ENCODE measurements at regions not wholly inside any gene's neighbourhood (a gene's known extent, or its start where the extent isn't known, plus 50 kb on each side); places are given as distances from the start of the nearest gene placed in this dataset.

DNA sequence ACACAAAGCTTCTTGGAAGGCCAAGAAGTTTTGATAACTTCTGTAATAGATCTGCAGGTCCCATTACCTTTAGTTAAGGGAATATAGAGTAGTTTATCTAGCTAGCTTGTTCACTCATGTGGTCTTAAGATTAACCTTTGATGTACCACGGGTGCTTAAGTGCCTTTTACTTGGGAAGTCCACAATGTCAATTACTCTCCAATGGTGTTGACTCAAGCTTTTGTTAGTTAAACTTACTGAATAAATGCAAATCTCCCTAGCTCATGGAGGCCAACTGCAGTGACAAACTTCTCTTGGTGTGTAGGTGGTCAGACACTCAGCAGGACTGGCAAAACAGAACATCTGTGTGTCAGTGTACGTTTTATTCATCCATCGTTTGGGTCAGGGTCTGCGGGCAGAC is 501.5 kb downstream of the ELAVL2 start:
- Histone ChIP-seq H3K36me3 (ENCODE audit: control insufficient read depth, insufficient read depth, low read length) (no peaks in the 10 kb centered on the region), H3K4me1 (ENCODE audit: control insufficient read depth, insufficient read depth, low read length) (no peaks in the 10 kb centered on the region)

DNA sequence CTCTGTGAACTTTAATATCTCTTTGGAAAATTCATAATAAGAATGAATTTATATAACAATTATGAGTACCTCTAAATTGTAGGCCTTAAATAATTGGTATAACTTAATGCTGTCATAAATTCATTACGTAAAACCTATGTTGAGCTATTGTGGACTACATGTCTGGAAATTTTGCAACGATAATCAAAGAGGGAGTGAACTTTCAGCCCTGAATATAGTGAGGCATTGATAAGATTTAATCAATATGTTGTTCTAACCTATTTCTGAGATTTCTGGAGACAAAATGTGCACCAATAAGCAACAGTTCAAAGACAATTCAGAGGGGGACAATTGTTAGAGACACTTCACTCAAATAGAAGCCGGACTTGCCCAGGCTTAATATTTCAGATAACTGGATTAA is 499.4 kb downstream of the ELAVL2 start:
- H3K9me3 ChIP-seq (ENCODE audit: control insufficient read depth, insufficient read depth, low read length): peaks cover 16% of the 10 kb centered on the region
- no peaks in the 10 kb centered on the region for H3K4me1 ChIP-seq (ENCODE audit: control insufficient read depth, insufficient read depth, low read length)
- no peak overlapping the region for H3K27ac ChIP-seq (ENCODE audit: low read depth, low read length)
- no peaks in the 10 kb centered on the region for H3K36me3 ChIP-seq (ENCODE audit: control insufficient read depth, insufficient read depth, low read length)
- H3K27me3 ChIP-seq (ENCODE audit: control insufficient read depth, insufficient read depth, low read length): peaks cover 38% of the 10 kb centered on the region
- H3K4me3 ChIP-seq (ENCODE audit: low read depth, low read length): no peak overlapping the region
- H3K9ac ChIP-seq (ENCODE audit: low read depth, low read length): no peak overlapping the region

More for the DNA sequence above, 501.5 kb downstream of the ELAVL2 start:
- peaks cover 38% of the 10 kb centered on the region for H3K27me3 ChIP-seq (ENCODE audit: control insufficient read depth, insufficient read depth, low read length)
- no peak overlapping the region for H3K9ac ChIP-seq (ENCODE audit: low read depth, low read length)
- no peaks in the 10 kb centered on the region for H3K9me3 ChIP-seq (ENCODE audit: control insufficient read depth, insufficient read depth, low read length)
- no peak overlapping the region for H3K4me3 ChIP-seq (ENCODE audit: low read depth, low read length)
- H3K27ac ChIP-seq (ENCODE audit: low read depth, low read length): no peak overlapping the region

- Histone ChIP-seq H3K4me3 (ENCODE audit: low read depth, low read length) (no peak overlapping the region), H3K4me1 (ENCODE audit: control insufficient read depth, insufficient read depth, low read length) (no peaks in the 10 kb centered on the region), H3K9ac (ENCODE audit: low read depth, low read length) (no peak overlapping the region), H3K36me3 (ENCODE audit: control insufficient read depth, insufficient read depth, low read length) (no peaks in the 10 kb centered on the region), H3K27ac (ENCODE audit: low read depth, low read length) (no peak overlapping the region), H3K27me3 (ENCODE audit: control insufficient read depth, insufficient read depth, low read length) (no peaks in the 10 kb centered on the region), H3K9me3 (ENCODE audit: control insufficient read depth, insufficient read depth, low read length) (no peaks in the 10 kb centered on the region; the same call in 1 of the 2 replicates)
These were observed 484.7 kb downstream of the ELAVL2 start for GRCh38 chr9:23341346-23341745.

DNA sequence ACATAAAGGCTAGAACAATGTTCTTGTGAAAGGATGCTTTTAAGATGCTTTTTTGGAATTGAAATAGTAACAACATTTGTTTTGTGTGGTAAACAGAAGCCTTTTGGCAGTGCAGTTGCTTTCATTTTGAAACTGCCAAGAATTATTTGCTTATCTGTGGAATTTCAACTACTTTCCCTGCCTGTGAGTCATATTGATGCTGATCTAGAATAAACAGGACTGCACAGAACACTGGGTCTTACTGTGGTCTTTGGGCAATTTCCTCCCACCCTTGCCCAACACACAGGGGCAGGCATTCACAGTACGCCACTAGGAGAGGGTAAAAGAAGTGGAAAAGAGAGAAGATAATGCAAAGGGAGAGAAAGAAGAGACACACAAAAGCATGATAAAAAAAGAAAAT is 483.7 kb downstream of the ELAVL2 start:
- no peak overlapping the region for H3K27ac ChIP-seq (ENCODE audit: low read depth, low read length)
- no peak overlapping the region for H3K4me3 ChIP-seq (ENCODE audit: low read depth, low read length)
- H3K9ac ChIP-seq (ENCODE audit: low read depth, low read length): no peak overlapping the region
- H3K9me3 ChIP-seq (ENCODE audit: control insufficient read depth, insufficient read depth, low read length): no peaks in the 10 kb centered on the region; the same call in 1 of the 2 replicates
- no peaks in the 10 kb centered on the region for H3K27me3 ChIP-seq (ENCODE audit: control insufficient read depth, insufficient read depth, low read length)
- no peaks in the 10 kb centered on the region for H3K36me3 ChIP-seq (ENCODE audit: control insufficient read depth, insufficient read depth, low read length)
- no peaks in the 10 kb centered on the region for H3K4me1 ChIP-seq (ENCODE audit: control insufficient read depth, insufficient read depth, low read length)

- Histone ChIP-seq H3K4me3 (ENCODE audit: low read depth, low read length) (no peak overlapping the region), H3K9ac (ENCODE audit: low read depth, low read length) (no peak overlapping the region), H3K4me1 (ENCODE audit: control insufficient read depth, insufficient read depth, low read length) (no peaks in the 10 kb centered on the region), H3K27me3 (ENCODE audit: control insufficient read depth, insufficient read depth, low read length) (no peaks in the 10 kb centered on the region), H3K36me3 (ENCODE audit: control insufficient read depth, insufficient read depth, low read length) (no peaks in the 10 kb centered on the region), H3K9me3 (ENCODE audit: control insufficient read depth, insufficient read depth, low read length) (no peaks in the 10 kb centered on the region; the same call in 1 of the 2 replicates), H3K27ac (ENCODE audit: low read depth, low read length) (no peak overlapping the region)
These were observed 482.8 kb downstream of the ELAVL2 start for GRCh38 chr9:23343226-23343625.

GRCh38 chr9:23361096-23361495 is 464.9 kb downstream of the ELAVL2 start:
- no peaks in the 10 kb centered on the region for H3K36me3 ChIP-seq (ENCODE audit: control insufficient read depth, insufficient read depth, low read length)
- H3K4me1 ChIP-seq (ENCODE audit: control insufficient read depth, insufficient read depth, low read length): no peaks in the 10 kb centered on the region
- no peak overlapping the region for H3K9ac ChIP-seq (ENCODE audit: low read depth, low read length)
- H3K27ac ChIP-seq (ENCODE audit: low read depth, low read length): no peak overlapping the region
- H3K9me3 ChIP-seq (ENCODE audit: control insufficient read depth, insufficient read depth, low read length): peaks cover 14% of the 10 kb centered on the region
- no peak overlapping the region for H3K4me3 ChIP-seq (ENCODE audit: low read depth, low read length)
- no peaks in the 10 kb centered on the region for H3K27me3 ChIP-seq (ENCODE audit: control insufficient read depth, insufficient read depth, low read length)

DNA sequence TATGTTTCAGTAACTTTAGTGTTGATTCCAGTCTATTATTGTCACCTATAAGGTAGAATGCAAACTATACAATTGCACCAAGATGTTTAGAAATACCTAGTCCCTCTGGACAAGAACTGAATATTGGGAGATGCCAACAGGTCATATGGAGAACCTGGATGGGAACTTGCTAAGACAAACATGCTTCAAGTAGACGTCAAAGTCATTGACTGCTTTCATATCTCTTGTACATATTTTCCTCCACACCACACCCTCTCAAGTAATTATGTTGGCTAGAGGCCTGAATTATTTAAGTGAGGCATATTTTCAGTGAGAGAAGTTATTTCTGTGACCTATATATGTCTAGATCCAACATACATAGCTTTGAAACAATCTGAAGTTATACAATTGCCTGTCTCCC is 453.3 kb downstream of the ELAVL2 start:
- Histone ChIP-seq H3K36me3 (ENCODE audit: control insufficient read depth, insufficient read depth, low read length) (no peaks in the 10 kb centered on the region), H3K27me3 (ENCODE audit: control insufficient read depth, insufficient read depth, low read length) (no peaks in the 10 kb centered on the region), H3K4me1 (ENCODE audit: control insufficient read depth, insufficient read depth, low read length) (no peaks in the 10 kb centered on the region), H3K27ac (ENCODE audit: low read depth, low read length) (no peak overlapping the region), H3K9me3 (ENCODE audit: control insufficient read depth, insufficient read depth, low read length) (no peaks in the 10 kb centered on the region), H3K4me3 (ENCODE audit: low read depth, low read length) (no peak overlapping the region), H3K9ac (ENCODE audit: low read depth, low read length) (no peak overlapping the region)

DNA sequence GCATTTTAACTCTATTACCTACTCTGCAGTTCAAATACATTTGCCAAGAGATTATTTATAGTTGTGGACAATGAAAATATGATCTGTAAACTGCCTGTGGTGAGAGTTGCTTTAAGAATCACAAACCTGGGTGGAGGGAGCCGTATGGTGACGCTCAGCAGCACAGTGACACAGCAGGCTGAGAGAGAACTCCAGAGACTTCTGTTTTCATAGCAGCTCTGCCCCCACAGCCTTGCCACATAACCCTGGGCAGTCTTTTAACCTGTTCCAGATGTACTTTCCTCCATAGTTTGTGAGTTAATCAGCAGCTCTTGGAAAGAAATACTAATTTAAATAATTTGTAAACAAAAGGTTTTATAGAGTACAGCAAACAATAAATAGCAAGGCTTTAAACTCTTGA is 450.5 kb downstream of the ELAVL2 start:
- H3K27ac ChIP-seq (ENCODE audit: low read depth, low read length): no peak overlapping the region
- H3K4me1 ChIP-seq (ENCODE audit: control insufficient read depth, insufficient read depth, low read length): no peaks in the 10 kb centered on the region
- no peaks in the 10 kb centered on the region for H3K36me3 ChIP-seq (ENCODE audit: control insufficient read depth, insufficient read depth, low read length)
- H3K4me3 ChIP-seq (ENCODE audit: low read depth, low read length): no peak overlapping the region
- no peak overlapping the region for H3K9ac ChIP-seq (ENCODE audit: low read depth, low read length)
- H3K27me3 ChIP-seq (ENCODE audit: control insufficient read depth, insufficient read depth, low read length): no peaks in the 10 kb centered on the region
- no peaks in the 10 kb centered on the region for H3K9me3 ChIP-seq (ENCODE audit: control insufficient read depth, insufficient read depth, low read length)

DNA sequence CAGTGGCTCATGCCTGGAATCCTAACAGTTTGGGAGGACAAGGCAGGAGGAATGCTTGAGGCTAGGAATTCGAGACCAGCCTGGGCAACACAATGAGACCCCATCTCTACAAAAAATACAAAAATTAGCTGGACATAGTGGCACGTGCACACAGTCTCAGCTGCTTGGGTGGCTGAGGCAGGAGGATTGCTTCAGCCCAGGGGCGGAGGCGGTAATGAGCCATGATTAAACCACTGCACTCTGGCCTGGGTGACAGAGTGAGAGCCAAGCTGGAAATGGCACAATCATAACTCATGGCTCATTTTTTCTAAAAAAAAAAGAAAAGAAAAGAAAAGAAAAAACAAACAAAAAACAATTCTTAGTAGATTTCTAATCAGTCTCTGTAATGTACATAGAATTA is 446.2 kb downstream of the ELAVL2 start:
- Histone ChIP-seq H3K9me3 (ENCODE audit: control insufficient read depth, insufficient read depth, low read length) (no peaks in the 10 kb centered on the region), H3K27me3 (ENCODE audit: control insufficient read depth, insufficient read depth, low read length) (no peaks in the 10 kb centered on the region), H3K27ac (ENCODE audit: low read depth, low read length) (no peak overlapping the region), H3K4me3 (ENCODE audit: low read depth, low read length) (no peak overlapping the region), H3K36me3 (ENCODE audit: control insufficient read depth, insufficient read depth, low read length) (no peaks in the 10 kb centered on the region), H3K4me1 (ENCODE audit: control insufficient read depth, insufficient read depth, low read length) (peaks cover 4% of the 10 kb centered on the region; the same call in 1 of the 2 replicates), H3K9ac (ENCODE audit: low read depth, low read length) (no peak overlapping the region)

- Histone ChIP-seq H3K9ac (ENCODE audit: low read depth, low read length) (no peak overlapping the region), H3K9me3 (ENCODE audit: control insufficient read depth, insufficient read depth, low read length) (no peaks in the 10 kb centered on the region), H3K36me3 (ENCODE audit: control insufficient read depth, insufficient read depth, low read length) (no peaks in the 10 kb centered on the region), H3K4me3 (ENCODE audit: low read depth, low read length) (no peak overlapping the region), H3K4me1 (ENCODE audit: control insufficient read depth, insufficient read depth, low read length) (peaks cover 4% of the 10 kb centered on the region; the same call in 1 of the 2 replicates), H3K27ac (ENCODE audit: low read depth, low read length) (no peak overlapping the region), H3K27me3 (ENCODE audit: control insufficient read depth, insufficient read depth, low read length) (no peaks in the 10 kb centered on the region)
These were observed 445.2 kb downstream of the ELAVL2 start for GRCh38 chr9:23380821-23381220.

GRCh38 chr9:23382418-23382817 is 443.6 kb downstream of the ELAVL2 start:
- H3K27me3 ChIP-seq (ENCODE audit: control insufficient read depth, insufficient read depth, low read length): no peaks in the 10 kb centered on the region
- H3K4me1 ChIP-seq (ENCODE audit: control insufficient read depth, insufficient read depth, low read length): peaks cover 4% of the 10 kb centered on the region; the same call in 1 of the 2 replicates
- no peak overlapping the region for H3K27ac ChIP-seq (ENCODE audit: low read depth, low read length)
- H3K9me3 ChIP-seq (ENCODE audit: control insufficient read depth, insufficient read depth, low read length): no peaks in the 10 kb centered on the region
- no peak overlapping the region for H3K9ac ChIP-seq (ENCODE audit: low read depth, low read length)
- H3K36me3 ChIP-seq (ENCODE audit: control insufficient read depth, insufficient read depth, low read length): no peaks in the 10 kb centered on the region
- no peak overlapping the region for H3K4me3 ChIP-seq (ENCODE audit: low read depth, low read length)

DNA sequence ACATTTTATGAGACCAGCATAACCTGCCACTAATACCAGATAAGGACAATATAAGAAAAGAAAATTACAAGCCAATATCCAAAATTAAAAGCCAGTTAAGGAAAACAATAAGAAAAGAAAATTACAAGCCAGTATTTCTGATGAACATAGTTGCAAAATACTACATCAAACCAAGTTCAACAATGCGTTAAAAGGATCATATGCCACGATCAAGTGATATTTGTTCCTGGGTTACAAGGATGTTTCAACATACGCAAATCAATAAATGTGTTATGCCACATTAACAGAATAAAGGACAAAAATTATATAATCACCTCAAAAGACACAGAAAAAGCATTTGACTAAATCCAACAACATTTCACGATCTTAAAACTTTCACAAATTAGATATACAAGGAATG is 431.9 kb downstream of the ELAVL2 start:
- H3K4me1 ChIP-seq (ENCODE audit: control insufficient read depth, insufficient read depth, low read length): no peaks in the 10 kb centered on the region
- no peak overlapping the region for H3K9ac ChIP-seq (ENCODE audit: low read depth, low read length)
- no peaks in the 10 kb centered on the region for H3K27me3 ChIP-seq (ENCODE audit: control insufficient read depth, insufficient read depth, low read length)
- no peak overlapping the region for H3K27ac ChIP-seq (ENCODE audit: low read depth, low read length)
- no peak overlapping the region for H3K4me3 ChIP-seq (ENCODE audit: low read depth, low read length)
- H3K9me3 ChIP-seq (ENCODE audit: control insufficient read depth, insufficient read depth, low read length): no peaks in the 10 kb centered on the region
- H3K36me3 ChIP-seq (ENCODE audit: control insufficient read depth, insufficient read depth, low read length): no peaks in the 10 kb centered on the region

Measured in HUES48 (cell line).